ENCODE measurements at regions not wholly inside any gene's neighbourhood (a gene's known extent, or its start where the extent isn't known, plus 50 kb on each side); places are given as distances from the start of the nearest gene placed in this dataset.

DNA sequence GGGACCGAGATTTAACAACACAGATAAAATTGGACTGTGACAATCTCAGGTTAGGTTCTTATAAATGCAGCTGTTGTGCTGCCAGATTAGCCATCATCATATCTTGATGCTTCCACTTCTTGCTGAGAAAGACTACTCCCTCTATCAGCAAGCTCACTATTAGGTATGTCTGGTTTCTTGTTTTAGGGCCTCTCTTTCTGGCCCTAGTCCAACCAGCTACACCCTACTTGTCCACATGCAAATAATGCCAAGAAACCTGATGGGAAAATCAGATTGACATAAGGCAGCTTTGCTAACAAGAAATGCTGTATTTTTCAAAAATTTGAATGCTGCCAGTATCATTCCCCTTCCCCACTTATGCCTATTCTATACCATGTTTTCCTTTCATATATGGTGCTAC, 296.0 kb downstream of the RMST start:
- TF ChIP-seq, protein P1, sequence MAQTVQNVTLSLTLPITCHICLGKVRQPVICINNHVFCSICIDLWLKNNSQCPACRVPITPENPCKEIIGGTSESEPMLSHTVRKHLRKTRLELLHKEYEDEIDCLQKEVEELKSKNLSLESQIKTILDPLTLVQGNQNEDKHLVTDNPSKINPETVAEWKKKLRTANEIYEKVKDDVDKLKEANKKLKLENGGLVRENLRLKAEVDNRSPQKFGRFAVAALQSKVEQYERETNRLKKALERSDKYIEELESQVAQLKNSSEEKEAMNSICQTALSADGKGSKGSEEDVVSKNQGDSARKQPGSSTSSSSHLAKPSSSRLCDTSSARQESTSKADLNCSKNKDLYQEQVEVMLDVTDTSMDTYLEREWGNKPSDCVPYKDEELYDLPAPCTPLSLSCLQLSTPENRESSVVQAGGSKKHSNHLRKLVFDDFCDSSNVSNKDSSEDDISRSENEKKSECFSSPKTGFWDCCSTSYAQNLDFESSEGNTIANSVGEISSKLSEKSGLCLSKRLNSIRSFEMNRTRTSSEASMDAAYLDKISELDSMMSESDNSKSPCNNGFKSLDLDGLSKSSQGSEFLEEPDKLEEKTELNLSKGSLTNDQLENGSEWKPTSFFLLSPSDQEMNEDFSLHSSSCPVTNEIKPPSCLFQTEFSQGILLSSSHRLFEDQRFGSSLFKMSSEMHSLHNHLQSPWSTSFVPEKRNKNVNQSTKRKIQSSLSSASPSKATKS (CRISPR knock-in tag; IDR thresholded peaks at IDR 0.05) = no peak
- TF ChIP-seq, protein P2, sequence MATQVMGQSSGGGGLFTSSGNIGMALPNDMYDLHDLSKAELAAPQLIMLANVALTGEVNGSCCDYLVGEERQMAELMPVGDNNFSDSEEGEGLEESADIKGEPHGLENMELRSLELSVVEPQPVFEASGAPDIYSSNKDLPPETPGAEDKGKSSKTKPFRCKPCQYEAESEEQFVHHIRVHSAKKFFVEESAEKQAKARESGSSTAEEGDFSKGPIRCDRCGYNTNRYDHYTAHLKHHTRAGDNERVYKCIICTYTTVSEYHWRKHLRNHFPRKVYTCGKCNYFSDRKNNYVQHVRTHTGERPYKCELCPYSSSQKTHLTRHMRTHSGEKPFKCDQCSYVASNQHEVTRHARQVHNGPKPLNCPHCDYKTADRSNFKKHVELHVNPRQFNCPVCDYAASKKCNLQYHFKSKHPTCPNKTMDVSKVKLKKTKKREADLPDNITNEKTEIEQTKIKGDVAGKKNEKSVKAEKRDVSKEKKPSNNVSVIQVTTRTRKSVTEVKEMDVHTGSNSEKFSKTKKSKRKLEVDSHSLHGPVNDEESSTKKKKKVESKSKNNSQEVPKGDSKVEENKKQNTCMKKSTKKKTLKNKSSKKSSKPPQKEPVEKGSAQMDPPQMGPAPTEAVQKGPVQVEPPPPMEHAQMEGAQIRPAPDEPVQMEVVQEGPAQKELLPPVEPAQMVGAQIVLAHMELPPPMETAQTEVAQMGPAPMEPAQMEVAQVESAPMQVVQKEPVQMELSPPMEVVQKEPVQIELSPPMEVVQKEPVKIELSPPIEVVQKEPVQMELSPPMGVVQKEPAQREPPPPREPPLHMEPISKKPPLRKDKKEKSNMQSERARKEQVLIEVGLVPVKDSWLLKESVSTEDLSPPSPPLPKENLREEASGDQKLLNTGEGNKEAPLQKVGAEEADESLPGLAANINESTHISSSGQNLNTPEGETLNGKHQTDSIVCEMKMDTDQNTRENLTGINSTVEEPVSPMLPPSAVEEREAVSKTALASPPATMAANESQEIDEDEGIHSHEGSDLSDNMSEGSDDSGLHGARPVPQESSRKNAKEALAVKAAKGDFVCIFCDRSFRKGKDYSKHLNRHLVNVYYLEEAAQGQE (IDR thresholded peaks at IDR 0.05; ENCODE audit: borderline replicate concordance) = no peak
- TF ChIP-seq, protein P2 (CRISPR knock-in tag; IDR thresholded peaks at IDR 0.05; ENCODE audit: low read depth) = no peak
- TF ChIP-seq ZNF274 (IDR thresholded peaks at IDR 0.05; ENCODE audit: borderline replicate concordance, low read depth, low read length) (no peak), POLR2AphosphoS5 (IDR thresholded peaks at IDR 0.05; ENCODE audit: control insufficient read depth, insufficient read depth, low read depth, low read length) (no peak), ATF1 (CRISPR knock-in tag; IDR thresholded peaks at IDR 0.05) (no peak), ATF1 (tag; IDR thresholded peaks at IDR 0.05) (no peak), MCM7 (IDR thresholded peaks at IDR 0.05) (no peak), ZNF232 (CRISPR knock-in tag; IDR thresholded peaks at IDR 0.05) (no peak), PCBP2 (IDR thresholded peaks at IDR 0.05; ENCODE audit: low read depth, low read length, poor library complexity, severe bottlenecking) (no peak), RBM22 (IDR thresholded peaks at IDR 0.05; ENCODE audit: low read depth, low read length, poor library complexity, severe bottlenecking) (no peak), SMAD3 (CRISPR knock-in tag; conservative IDR thresholded peaks at IDR 0.05) (no peak)
- TF ChIP-seq, protein P3, sequence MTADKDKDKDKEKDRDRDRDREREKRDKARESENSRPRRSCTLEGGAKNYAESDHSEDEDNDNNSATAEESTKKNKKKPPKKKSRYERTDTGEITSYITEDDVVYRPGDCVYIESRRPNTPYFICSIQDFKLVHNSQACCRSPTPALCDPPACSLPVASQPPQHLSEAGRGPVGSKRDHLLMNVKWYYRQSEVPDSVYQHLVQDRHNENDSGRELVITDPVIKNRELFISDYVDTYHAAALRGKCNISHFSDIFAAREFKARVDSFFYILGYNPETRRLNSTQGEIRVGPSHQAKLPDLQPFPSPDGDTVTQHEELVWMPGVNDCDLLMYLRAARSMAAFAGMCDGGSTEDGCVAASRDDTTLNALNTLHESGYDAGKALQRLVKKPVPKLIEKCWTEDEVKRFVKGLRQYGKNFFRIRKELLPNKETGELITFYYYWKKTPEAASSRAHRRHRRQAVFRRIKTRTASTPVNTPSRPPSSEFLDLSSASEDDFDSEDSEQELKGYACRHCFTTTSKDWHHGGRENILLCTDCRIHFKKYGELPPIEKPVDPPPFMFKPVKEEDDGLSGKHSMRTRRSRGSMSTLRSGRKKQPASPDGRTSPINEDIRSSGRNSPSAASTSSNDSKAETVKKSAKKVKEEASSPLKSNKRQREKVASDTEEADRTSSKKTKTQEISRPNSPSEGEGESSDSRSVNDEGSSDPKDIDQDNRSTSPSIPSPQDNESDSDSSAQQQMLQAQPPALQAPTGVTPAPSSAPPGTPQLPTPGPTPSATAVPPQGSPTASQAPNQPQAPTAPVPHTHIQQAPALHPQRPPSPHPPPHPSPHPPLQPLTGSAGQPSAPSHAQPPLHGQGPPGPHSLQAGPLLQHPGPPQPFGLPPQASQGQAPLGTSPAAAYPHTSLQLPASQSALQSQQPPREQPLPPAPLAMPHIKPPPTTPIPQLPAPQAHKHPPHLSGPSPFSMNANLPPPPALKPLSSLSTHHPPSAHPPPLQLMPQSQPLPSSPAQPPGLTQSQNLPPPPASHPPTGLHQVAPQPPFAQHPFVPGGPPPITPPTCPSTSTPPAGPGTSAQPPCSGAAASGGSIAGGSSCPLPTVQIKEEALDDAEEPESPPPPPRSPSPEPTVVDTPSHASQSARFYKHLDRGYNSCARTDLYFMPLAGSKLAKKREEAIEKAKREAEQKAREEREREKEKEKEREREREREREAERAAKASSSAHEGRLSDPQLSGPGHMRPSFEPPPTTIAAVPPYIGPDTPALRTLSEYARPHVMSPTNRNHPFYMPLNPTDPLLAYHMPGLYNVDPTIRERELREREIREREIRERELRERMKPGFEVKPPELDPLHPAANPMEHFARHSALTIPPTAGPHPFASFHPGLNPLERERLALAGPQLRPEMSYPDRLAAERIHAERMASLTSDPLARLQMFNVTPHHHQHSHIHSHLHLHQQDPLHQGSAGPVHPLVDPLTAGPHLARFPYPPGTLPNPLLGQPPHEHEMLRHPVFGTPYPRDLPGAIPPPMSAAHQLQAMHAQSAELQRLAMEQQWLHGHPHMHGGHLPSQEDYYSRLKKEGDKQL (CRISPR knock-in tag; IDR thresholded peaks at IDR 0.05; ENCODE audit: borderline replicate concordance) = no peak
- TF ChIP-seq, protein P4, sequence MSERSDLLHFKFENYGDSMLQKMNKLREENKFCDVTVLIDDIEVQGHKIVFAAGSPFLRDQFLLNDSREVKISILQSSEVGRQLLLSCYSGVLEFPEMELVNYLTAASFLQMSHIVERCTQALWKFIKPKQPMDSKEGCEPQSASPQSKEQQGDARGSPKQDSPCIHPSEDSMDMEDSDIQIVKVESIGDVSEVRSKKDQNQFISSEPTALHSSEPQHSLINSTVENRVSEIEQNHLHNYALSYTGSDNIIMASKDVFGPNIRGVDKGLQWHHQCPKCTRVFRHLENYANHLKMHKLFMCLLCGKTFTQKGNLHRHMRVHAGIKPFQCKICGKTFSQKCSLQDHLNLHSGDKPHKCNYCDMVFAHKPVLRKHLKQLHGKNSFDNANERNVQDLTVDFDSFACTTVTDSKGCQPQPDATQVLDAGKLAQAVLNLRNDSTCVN (CRISPR knock-in tag; IDR thresholded peaks at IDR 0.05) = no peak
- TF ChIP-seq, protein P5, sequence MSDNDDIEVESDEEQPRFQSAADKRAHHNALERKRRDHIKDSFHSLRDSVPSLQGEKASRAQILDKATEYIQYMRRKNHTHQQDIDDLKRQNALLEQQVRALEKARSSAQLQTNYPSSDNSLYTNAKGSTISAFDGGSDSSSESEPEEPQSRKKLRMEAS (CRISPR knock-in tag; IDR thresholded peaks at IDR 0.05) = no peak

Data from K562 (cell line).